Neuronal stem cell (in vitro differentiated cells): ENCODE measurements at regions not wholly inside any gene's neighbourhood (a gene's known extent, or its start where the extent isn't known, plus 50 kb on each side); places are given as distances from the start of the nearest gene placed in this dataset.
A peak's percentile ranks its signal among the peaks of the same experiment; 100 is the strongest.

Experiments
- DNase-seq: peaks from one replicate; pipeline ENCODE4 v3.0.0-alpha.2; 2013; ENCODE audit warnings: low spot score
- H2AFZ ChIP-seq: one replicate; pipeline ENCODE4 v1.6.1; 2013; ENCODE audit warnings: mild to moderate bottlenecking, low read length, inconsistent platforms
- H2AK5ac ChIP-seq: 2 replicates; pipeline ENCODE4 v1.6.1; 2013; ENCODE audit warnings: low read depth, mild to moderate bottlenecking, inconsistent platforms, low read length, moderate library complexity, mixed read lengths
- H2BK120ac ChIP-seq: 2 replicates; pipeline ENCODE4 v1.6.1; 2013; ENCODE audit warnings: low read depth, mild to moderate bottlenecking, inconsistent platforms, low read length, moderate library complexity, mixed read lengths
- H2BK12ac ChIP-seq: one replicate; pipeline ENCODE4 v1.6.1; 2013; ENCODE audit warnings: low read length, inconsistent platforms
- H2BK15ac ChIP-seq: 2 replicates; pipeline ENCODE4 v1.6.1; 2013; ENCODE audit warnings: mild to moderate bottlenecking, low read length, inconsistent platforms, mixed read lengths
- H2BK5ac ChIP-seq: one replicate; pipeline ENCODE4 v1.6.1; 2013; ENCODE audit warnings: inconsistent platforms, mild to moderate bottlenecking, low read length, moderate library complexity
- H3K14ac ChIP-seq: one replicate; pipeline ENCODE4 v1.6.1; 2013; ENCODE audit warnings: low read length, inconsistent platforms
- H3K18ac ChIP-seq: 2 replicates; pipeline ENCODE4 v1.6.1; 2013; ENCODE audit warnings: low read length, inconsistent platforms
- H3K23ac ChIP-seq: 2 replicates; pipeline ENCODE4 v1.6.1; 2013; ENCODE audit warnings: low read depth, mild to moderate bottlenecking, mixed read lengths, low read length, inconsistent platforms; ENCODE audit not compliant: poor library complexity
- H3K27ac ChIP-seq: replicated peaks from 3 replicates; pipeline ENCODE4 v1.5.1; 2013; ENCODE audit warnings: low read length, inconsistent platforms
- H3K27me3 ChIP-seq, 3 experiments: 2 replicates each; pipeline ENCODE4 v1.6.1; 2013; ENCODE audit warnings: low read length in 3 of 3, mild to moderate bottlenecking in 2 of 3, inconsistent platforms in 1 of 3, low read depth in 1 of 3, mixed read lengths in 1 of 3, moderate library complexity in 1 of 3; ENCODE audit not compliant: control insufficient read depth in 3 of 3, insufficient read depth in 3 of 3
- H3K36me3 ChIP-seq, 2 donors: replicated peaks in 1 of 2; 2 replicates each; pipeline ENCODE4 v1.6.1; 2013; ENCODE audit warnings: low read length in 2 of 2; ENCODE audit not compliant: control insufficient read depth in 2 of 2, insufficient read depth in 2 of 2
- H3K4ac ChIP-seq: 2 replicates; pipeline ENCODE4 v1.6.1; 2013; ENCODE audit warnings: inconsistent platforms, mild to moderate bottlenecking, low read length, moderate library complexity
- H3K4me1 ChIP-seq, 2 donors: 1 replicate in 1 of 2; 2 replicates in 1 of 2; pipeline ENCODE4 v1.6.1; 2013; ENCODE audit warnings: low read length in 2 of 2, low read depth in 1 of 2; ENCODE audit not compliant: control insufficient read depth in 2 of 2, insufficient read depth in 1 of 2
- H3K4me2 ChIP-seq: one replicate; pipeline ENCODE4 v1.6.1; 2013; ENCODE audit warnings: mild to moderate bottlenecking, low read length, inconsistent platforms; ENCODE audit not compliant: insufficient read depth, poor library complexity, severe bottlenecking
- H3K4me3 ChIP-seq, 2 donors: 2 replicates each; pipeline ENCODE4 v1.5.1; 2013; ENCODE audit warnings: low read length in 2 of 2, mild to moderate bottlenecking in 2 of 2, inconsistent platforms in 1 of 2, moderate library complexity in 1 of 2
- H3K79me1 ChIP-seq: one replicate; pipeline ENCODE4 v1.6.1; 2013; ENCODE audit warnings: low read depth, mild to moderate bottlenecking, inconsistent platforms, low read length, moderate library complexity
- H3K9ac ChIP-seq: one replicate; pipeline ENCODE4 v1.6.1; 2013; ENCODE audit warnings: mild to moderate bottlenecking, low read depth, low read length, inconsistent platforms; ENCODE audit not compliant: poor library complexity
- H3K9me3 ChIP-seq, 2 donors: replicated peaks in 1 of 2; 2 replicates each; pipeline versions ENCODE3 to v1.6.1; 2013; ENCODE audit warnings: low read length in 2 of 2, mild to moderate bottlenecking in 2 of 2, inconsistent platforms in 1 of 2, low read depth in 1 of 2, mixed read lengths in 1 of 2, moderate library complexity in 1 of 2; ENCODE audit not compliant: control insufficient read depth in 2 of 2, insufficient read depth in 1 of 2
- H4K8ac ChIP-seq: one replicate; pipeline ENCODE4 v1.6.1; 2013; ENCODE audit warnings: low read depth, mild to moderate bottlenecking, inconsistent platforms, low read length, moderate library complexity
- H4K91ac ChIP-seq: one replicate; pipeline ENCODE4 v1.6.1; 2013; ENCODE audit warnings: low read length, low read depth, mild to moderate bottlenecking, inconsistent platforms; ENCODE audit not compliant: poor library complexity
- WGBS, 2 donors: extraction: QIAGEN DNeasy Blood & Tissue Kit; methylation state at CpG; one replicate each; pipeline ENCODE4 v1.1.7; 2013; ENCODE audit warnings: missing lambda C conversion rate in 2 of 2, mixed read lengths in 1 of 2; ENCODE audit not compliant: insufficient read length in 2 of 2, insufficient replicate concordance in 1 of 2; ENCODE audit errors: extremely low coverage in 2 of 2; 5-methylcytosine and 5-hydroxymethylcytosine counted together

DNA sequence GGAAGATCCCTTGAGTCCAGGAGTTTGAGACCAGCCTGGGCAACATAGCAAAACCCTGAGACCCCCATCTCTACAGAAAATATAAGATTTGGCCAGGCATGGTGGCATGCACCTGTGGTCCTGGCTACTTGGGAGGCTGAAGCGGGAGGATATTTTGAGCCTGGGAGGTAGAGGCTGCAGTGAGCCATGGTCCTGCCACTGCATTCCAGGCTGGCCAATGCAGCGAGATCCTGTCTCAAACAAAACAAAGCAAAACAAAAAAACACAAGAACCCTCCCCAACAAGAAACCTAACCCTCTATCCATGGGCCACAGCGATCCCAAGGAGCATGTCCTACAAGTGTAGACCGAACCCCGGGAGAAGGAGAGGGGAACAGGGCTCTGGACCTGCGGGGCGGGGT, 133.3 kb downstream of the MGAT5B start:
- Histone ChIP-seq H2AK5ac (no peak overlapping the region), H3K4me1 (peaks cover 22 to 29% of the 10 kb centered on the region in 2 donors), H3K14ac (no peak overlapping the region), H3K4me2 (no peak overlapping the region), H2AFZ (no peak overlapping the region), H4K91ac (no peak overlapping the region), H2BK15ac (no peak overlapping the region), H3K9ac (no peak overlapping the region), H3K9me3 (no peaks in the 10 kb centered on the region), H3K27ac (no peak overlapping the region), H3K23ac (no peak overlapping the region), H3K79me1 (no peaks in the 10 kb centered on the region), H3K18ac (peak overlapping the region; percentile 20), H3K4me3 (no peak overlapping the region), H3K4ac (no peak overlapping the region), H2BK120ac (no peak overlapping the region), H2BK12ac (no peak overlapping the region), H3K27me3 (no peaks in the 10 kb centered on the region), H4K8ac (no peak overlapping the region), H2BK5ac (no peak overlapping the region), H3K36me3 (no peaks in the 10 kb centered on the region)
- no peak for DNase-seq
- WGBS, 2 donors = no CpG with 5 or more reads among the region's 7 CpGs

DNA sequence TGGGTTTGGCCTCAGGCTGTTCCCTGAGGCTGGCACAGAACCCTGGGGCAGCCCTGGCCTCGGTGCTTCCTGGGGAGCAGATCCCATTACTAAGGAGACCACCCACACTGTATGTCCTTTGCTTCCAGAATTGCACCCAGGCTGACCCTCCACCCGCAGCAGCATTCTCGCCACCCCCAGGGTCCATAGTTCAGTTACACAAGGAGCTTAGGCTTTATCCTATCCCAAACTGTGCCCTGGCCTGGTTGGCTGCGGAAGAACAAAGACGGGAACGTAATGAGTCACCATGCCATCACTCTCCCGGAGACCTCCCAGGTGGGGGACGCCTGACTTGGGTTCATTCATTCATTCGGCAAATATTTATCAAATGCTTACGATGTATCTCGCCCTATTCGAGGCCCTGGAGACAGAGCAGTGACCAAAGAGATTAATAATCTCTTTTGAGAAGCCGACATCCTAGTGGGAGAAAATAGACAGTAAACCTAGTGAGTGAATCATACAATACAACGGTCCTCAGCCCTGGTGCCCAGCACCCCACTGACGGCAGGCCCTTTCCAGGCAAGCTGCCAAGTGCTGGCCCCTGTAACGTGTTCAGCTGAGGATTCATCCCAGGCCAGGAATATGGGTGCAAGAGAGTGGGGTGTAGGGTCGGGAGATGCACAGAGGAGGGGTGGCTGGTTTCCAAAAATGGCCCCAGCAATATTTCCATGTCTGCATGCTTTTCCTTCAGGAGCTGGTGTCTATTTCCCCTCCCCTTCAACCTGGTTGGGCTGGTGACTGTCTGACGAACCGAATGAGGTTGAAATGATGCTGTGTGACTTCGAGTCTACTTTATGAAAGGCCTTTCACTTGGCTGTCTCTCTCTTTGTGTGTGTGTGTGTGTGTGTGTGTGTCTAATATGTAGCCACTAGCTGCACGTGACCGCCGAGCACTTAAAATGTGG, 134.2 kb downstream of the MGAT5B start:
- H3K18ac ChIP-seq = peak overlapping the region; percentile 91
- no peak overlapping the region for H2BK15ac ChIP-seq
- no peak overlapping the region for H3K27ac ChIP-seq

DNA sequence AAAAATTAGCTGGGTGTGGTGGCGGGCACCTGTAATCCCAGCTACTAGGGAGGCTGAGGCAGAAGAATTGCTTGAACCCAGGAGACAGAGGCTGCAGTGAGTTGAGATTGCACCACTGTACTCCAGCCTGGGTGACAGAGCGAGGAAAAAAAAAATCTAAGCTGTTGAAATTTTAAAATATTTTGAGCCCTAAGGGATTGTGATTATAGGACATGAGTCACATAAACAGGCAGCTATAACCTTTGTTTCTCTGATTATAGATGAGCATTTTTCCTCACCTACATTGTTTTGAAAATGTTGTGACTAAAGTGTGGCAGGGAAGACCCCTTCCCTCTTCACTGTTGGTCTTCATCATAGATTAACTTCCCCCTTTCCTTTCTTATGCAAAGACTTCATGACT, 135.5 kb downstream of the MGAT5B start:
- Histone ChIP-seq H4K8ac (no peak overlapping the region), H2AK5ac (no peak overlapping the region), H3K4me3 (no peak overlapping the region), H3K36me3 (no peaks in the 10 kb centered on the region), H2BK15ac (no peak overlapping the region), H4K91ac (no peak overlapping the region), H3K18ac (no peak overlapping the region), H2BK12ac (no peak overlapping the region), H3K23ac (no peak overlapping the region), H2BK120ac (no peak overlapping the region), H2BK5ac (no peak overlapping the region), H3K79me1 (no peaks in the 10 kb centered on the region), H3K9ac (no peak overlapping the region), H3K27ac (no peak overlapping the region), H3K4me2 (no peak overlapping the region), H3K4me1 (peaks cover 14 to 15% of the 10 kb centered on the region in 2 donors), H3K4ac (no peak overlapping the region), H2AFZ (no peak overlapping the region), H3K14ac (no peak overlapping the region), H3K27me3 (no peaks in the 10 kb centered on the region), H3K9me3 (no peaks in the 10 kb centered on the region)
- no CpG with 5 or more reads among the region's 2 CpGs for WGBS, 2 donors
- no peak for DNase-seq

More for the DNA sequence above, 134.2 kb downstream of the MGAT5B start:
- Histone ChIP-seq H3K9ac (no peak overlapping the region), H3K36me3 (no peaks in the 10 kb centered on the region), H2AK5ac (no peak overlapping the region), H3K4ac (no peak overlapping the region), H2BK5ac (no peak overlapping the region), H2BK120ac (no peak overlapping the region), H4K91ac (no peak overlapping the region), H3K9me3 (no peaks in the 10 kb centered on the region), H3K27me3 (no peaks in the 10 kb centered on the region), H3K23ac (no peak overlapping the region), H3K4me2 (no peak overlapping the region), H2AFZ (peak overlapping the region; percentile 71), H3K79me1 (no peaks in the 10 kb centered on the region), H3K4me1 (peaks cover 22% of the 10 kb centered on the region in 2 donors), H4K8ac (no peak overlapping the region), H3K4me3 (no peak overlapping the region), H2BK12ac (no peak overlapping the region), H3K14ac (peak overlapping the region; percentile 67)
- WGBS, 2 donors = no CpG with 5 or more reads among the region's 23 CpGs
- peak; percentile 71 for DNase-seq

- no CpG with 5 or more reads among the region's 20 CpGs for WGBS, 2 donors
- no peak for DNase-seq
- H3K27ac ChIP-seq = no peak overlapping the region
Measured at GRCh38 chr17:77006971-77007649, 133.7 kb upstream of the SEC14L1 start.

More at GRCh38 chr17:77006971-77007649, 133.7 kb upstream of the SEC14L1 start:
- Histone ChIP-seq H2BK12ac (no peak overlapping the region), H3K9me3 (peaks cover 0 to 7% of the 10 kb centered on the region in 2 donors), H3K18ac (no peak overlapping the region), H3K9ac (no peak overlapping the region), H3K4ac (no peak overlapping the region), H4K91ac (no peak overlapping the region), H2BK120ac (no peak overlapping the region), H3K27me3 (no peaks in the 10 kb centered on the region), H3K36me3 (no peaks in the 10 kb centered on the region), H3K23ac (no peak overlapping the region), H3K4me2 (no peak overlapping the region), H3K4me3 (no peak overlapping the region), H2BK5ac (no peak overlapping the region), H2BK15ac (peak overlapping the region; percentile 21), H3K4me1 (peaks cover 7% of the 10 kb centered on the region in 2 donors), H4K8ac (no peak overlapping the region), H3K79me1 (no peaks in the 10 kb centered on the region), H2AK5ac (no peak overlapping the region), H3K14ac (no peak overlapping the region), H2AFZ (peak overlapping the region; percentile 56)
